GM18507 (cell line): ENCODE measurements at regions not wholly inside any gene's neighbourhood (a gene's known extent, or its start where the extent isn't known, plus 50 kb on each side); places are given as distances from the start of the nearest gene placed in this dataset.

Source experiments
- DNase-seq: peaks from one replicate; pipeline ENCODE4 v3.0.0; 2011; ENCODE audit warnings: low read depth; ENCODE audit not compliant: insufficient read length; ENCODE audit errors: extremely low spot score
- FAIRE-seq: peaks from 2 replicates; lab custom pipeline; 2011; peaks lifted over from hg19 to GRCh38; lab: Jason Lieb, UNC

DNA sequence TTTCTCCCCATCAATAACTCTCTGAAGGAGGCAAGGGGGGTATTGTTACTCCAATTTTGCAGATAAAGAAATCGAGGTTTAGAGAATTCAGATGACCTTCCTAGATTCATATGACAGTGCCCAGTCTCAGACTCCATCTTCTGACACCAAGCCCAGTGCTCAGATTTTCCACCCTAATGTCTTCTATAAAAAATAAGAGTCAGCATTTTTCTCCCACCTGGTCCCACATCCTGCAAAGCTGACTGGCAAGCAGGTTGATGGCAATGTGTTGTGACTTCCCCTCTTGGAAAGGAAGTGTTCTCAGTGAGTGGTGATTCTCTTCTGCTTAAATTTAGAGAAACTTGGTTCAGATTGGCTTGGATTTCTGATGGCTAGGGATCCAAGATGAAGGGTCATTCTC is 129.4 kb downstream of the SOX9 start:
- DNase-seq (no peak), FAIRE-seq (no peak)

DNA sequence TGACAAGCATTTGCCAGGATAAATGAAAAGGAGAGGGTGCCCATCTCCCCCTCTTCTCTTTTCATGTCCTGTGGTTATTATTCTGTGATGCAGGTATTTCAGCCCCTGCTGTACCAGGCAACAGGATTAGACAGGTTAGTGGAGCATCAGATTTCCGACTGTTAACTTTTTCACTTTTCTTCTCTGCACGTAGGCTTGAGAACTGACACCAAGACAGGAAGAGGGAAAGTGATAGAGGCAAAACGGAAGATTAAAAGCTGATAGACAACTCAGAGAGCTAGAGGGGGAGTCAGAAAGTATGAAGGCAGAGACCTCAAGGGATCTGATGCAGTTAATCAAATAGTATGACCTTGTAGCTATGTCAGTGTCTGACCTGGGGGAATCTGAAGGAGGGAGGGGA is 132.8 kb downstream of the SOX9 start:
- FAIRE-seq (no peak), DNase-seq (no peak)

- DNase-seq (no peak), FAIRE-seq (no peak)
Observed at GRCh38 chr17:72254808-72255449, 134.1 kb downstream of the SOX9 start.

- no peak for FAIRE-seq
- no peak for DNase-seq
Observed at GRCh38 chr17:72255481-72255880, 134.7 kb downstream of the SOX9 start.

DNA sequence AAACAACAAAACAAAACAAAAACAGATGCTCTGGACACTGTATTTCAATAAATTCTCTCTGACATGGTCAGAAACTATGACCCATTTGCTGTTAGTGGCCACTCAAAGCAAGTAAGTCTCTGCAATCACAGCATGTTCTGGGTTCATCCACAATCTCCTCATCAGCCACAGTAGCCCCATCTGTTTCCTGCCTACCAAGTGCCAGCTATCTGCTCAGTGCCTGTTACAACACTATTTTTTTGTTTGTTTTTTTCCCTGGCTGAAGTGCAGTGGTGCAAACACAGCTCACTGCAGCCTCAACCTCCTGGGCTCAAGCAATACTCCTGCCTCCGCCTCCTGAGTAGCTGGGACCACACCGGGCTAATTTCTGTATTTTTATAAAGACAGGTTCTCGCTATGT is 137.9 kb downstream of the SOX9 start:
- FAIRE-seq, result no peak
- DNase-seq, result no peak

DNA sequence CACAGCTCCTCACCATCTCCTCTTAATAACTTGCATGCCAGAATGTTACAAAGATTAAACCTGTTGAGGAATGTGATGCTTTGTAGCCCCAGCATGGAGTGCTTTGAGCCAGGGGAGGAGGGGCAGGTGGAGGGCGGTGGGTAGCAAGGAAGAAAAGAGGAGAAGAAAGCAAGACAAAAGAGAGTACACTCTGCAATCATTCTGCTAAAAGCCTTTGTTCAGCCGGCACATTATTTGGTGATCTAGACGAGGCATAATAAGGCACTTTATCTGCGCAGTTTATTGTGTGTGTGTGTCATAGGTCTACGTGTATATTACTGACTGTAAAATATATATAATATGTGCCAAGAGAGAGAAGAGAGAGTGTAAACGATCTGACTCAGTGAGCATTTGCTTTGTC is 139.1 kb downstream of the SOX9 start:
- DNase-seq (no peak), FAIRE-seq (no peak)

- no peak for FAIRE-seq
Observed at GRCh38 chr17:72262766-72263165, 141.9 kb downstream of the SOX9 start.

DNA sequence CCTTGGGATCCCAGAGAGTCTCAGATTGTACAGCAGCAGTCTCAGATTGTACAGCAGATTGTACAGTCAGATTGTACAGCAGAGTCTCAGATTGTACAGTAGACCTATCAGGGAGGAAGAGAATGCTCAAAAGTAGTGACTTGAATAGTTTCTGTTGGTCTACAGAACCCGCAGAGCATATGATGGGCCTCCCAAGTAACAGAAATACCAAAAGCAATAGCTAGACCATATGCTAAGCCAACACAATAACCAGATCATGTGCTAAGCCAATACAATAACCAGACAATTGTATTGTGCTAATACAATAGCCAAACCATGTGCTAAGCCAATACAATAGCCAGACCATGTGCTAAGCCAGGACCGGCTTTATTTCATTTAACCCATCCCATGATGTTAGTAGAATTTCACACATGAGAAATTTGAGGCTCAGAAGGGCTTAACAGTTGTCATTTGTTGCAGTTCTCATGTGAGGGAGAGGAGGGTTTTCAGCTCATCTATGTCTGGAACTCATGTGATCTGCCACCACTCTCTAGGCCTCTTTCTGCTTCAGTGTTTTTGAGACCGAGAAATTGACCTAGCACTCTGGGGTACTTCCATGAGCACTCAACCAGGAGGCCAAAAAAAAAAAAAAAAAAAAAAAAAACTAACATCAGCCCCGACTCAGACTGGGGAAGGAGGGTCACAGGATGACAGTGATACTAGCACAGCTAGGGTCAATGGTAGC is 144.0 kb downstream of the SOX9 start:
- no peak for DNase-seq
- FAIRE-seq, result no peak

More at GRCh38 chr17:72262766-72263165, 141.9 kb downstream of the SOX9 start:
- DNase-seq, result no peak

GRCh38 chr17:72266112-72266775 is 145.4 kb downstream of the SOX9 start:
- FAIRE-seq, result no peak
- DNase-seq, result no peak

DNA sequence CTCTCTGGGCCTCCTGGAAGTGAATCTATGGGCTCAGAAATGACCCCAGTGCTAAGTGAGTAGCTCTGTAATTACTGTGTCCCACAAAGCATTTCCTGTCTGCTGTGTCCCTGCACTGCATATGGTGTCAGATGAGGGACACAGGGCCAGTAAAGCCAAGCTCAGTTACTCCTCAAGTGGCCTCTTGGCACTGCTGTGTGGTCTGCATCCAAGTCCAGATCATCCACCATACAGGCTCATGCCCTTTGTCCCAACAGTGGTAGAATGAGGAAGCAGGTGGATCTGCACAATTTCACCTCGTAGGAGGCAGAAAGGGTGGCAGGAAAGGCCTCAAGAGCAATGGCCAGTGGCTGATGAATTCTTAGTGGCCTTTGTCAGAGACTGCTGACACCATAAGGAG is 146.8 kb downstream of the SOX9 start:
- FAIRE-seq (no peak), DNase-seq (no peak)

DNA sequence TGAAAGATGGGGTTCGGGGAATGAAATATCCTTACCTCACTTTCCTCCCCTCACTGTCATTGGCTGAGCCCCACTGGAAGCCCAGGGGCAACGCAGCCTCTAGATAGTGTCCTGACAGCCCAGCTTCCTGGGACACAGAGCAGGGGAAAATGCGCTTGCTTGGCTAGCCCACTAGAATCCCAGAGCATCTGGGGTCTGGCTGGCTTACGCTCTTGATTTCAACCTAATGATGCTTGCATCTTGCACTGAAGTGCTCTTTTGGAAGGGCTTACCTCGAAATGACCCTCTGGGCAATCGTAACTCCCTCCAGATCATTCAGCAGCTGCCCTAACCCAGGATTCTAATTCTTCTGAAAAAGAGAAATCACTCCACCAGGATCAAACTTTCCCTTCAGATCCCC is 147.6 kb downstream of the SOX9 start:
- FAIRE-seq, result no peak
- no peak for DNase-seq

DNA sequence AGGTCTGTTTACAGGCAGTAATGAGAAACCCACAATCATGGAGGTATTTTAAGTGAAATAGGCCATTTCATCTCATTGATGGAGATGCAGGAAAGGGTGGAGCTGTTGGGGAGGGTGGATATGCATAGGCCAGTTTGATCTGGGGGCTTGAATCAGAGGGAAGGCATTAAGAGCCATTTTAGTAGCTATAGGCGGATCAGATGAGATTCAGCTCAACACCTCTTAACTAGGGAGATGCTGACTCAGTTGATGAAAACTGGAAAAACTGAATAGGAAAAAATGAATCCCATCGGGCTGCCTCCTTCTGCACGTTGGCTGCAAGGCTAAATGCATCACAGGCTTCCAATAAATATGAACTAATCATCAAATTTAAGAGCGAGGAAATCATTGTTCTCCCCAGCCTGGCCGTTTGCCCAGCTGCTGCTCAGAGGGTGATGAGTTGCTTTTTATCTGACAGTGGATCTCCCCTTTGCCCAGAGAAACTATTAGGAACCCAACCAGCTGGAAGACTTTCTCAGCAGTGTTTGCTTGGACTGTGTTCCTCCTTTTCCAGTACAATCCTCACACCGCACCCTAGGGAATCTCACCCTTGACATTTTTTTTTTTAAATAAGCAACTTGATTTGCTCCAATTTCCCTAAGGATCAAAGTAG is 149.6 kb downstream of the SOX9 start:
- no peak for DNase-seq
- FAIRE-seq, result no peak

DNA sequence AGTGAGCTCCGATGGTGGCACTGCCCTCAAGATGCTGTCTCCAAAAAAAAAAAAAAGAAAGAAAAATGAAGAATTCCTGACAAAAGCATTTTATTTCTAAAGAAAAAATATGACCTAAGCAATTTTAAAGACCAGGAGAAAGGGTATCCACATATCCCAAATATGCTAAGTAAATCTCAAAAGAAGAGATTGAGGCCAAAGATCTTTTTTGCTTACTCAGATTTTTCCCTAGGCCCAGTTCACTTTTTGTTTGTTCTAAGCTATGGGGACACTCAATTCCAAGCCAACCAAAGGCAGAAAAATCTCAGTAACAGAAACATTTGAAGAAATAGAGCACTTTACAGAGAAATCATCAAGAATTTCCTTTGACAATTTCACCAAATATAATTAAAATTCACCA is 150.8 kb downstream of the SOX9 start:
- FAIRE-seq (no peak), DNase-seq (no peak)

DNA sequence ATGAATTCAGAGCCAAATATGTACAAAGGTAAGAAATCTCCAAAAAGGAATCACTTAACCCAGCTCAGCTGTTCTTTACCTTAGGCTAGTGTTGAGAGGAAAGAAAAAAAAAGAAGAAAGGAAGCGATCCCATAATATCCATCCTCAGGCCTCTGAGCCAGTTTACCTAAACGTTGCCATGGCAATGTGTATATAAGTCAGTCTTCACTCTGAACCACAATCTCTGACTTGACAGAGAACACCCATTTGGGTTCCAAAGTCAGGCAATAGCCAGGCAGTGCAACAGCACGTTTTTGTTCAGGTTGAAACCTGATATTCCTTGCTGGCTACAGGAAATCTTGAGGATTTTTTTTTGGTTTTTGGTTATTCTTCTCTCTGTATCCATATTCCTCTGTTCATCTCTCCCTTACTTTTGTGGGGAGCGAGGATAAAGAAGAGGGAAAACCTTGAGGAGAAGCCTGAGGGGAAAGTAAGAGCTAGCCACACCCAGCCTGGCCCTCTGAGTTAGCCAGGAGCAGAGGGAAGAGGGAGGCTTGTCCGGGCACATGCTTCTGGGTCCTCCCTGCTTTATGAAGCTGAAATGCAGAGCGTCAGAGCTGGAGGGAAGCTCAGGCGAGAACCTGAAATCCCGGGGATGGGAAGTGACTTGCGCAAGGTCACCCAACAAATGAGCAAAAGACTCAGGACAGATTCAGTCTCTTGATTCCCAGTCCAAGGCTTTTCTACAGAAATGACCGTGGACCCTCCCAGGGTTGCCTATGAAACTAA is 152.7 kb downstream of the SOX9 start:
- FAIRE-seq (no peak), DNase-seq (no peak)

DNA sequence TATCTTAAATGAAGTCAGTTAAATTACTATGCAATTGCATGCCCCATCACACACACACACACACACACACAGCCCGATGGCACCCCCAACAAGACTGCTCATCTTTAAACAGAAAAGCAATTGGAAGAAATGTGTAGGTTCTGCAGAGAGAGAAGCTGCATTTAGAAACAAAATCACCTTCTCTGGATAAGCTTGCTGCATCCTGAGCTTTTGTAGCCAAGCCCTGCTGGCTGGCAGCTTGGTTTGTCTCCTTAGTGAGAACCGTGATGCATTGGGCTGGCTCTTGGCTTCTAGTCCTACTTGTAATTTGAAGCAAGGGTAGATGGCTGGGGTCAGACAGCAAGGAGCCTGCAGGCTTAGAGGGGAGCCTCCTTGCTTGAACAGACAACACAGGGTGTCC is 153.8 kb downstream of the SOX9 start:
- DNase-seq, result no peak
- no peak for FAIRE-seq

GRCh38 chr17:72280881-72281280 is 160.1 kb downstream of the SOX9 start:
- DNase-seq (no peak), FAIRE-seq (no peak)

- no peak for FAIRE-seq
Observed at GRCh38 chr17:72282439-72283029, 161.7 kb downstream of the SOX9 start.

GRCh38 chr17:72284806-72285205 is 164.0 kb downstream of the SOX9 start:
- DNase-seq (no peak), FAIRE-seq (no peak)

More at GRCh38 chr17:72282439-72283029, 161.7 kb downstream of the SOX9 start:
- DNase-seq, result no peak

- FAIRE-seq (no peak), DNase-seq (no peak)
Observed at GRCh38 chr17:72287586-72287985, 166.8 kb downstream of the SOX9 start.
